Fibroblast of upper back skin (primary cell): ENCODE measurements at regions not wholly inside any gene's neighbourhood (a gene's known extent, or its start where the extent isn't known, plus 50 kb on each side); places are given as distances from the start of the nearest gene placed in this dataset.

Experiments
- DNase-seq: peaks from one replicate; pipeline ENCODE4 v3.0.0-alpha.2; 2013

DNA sequence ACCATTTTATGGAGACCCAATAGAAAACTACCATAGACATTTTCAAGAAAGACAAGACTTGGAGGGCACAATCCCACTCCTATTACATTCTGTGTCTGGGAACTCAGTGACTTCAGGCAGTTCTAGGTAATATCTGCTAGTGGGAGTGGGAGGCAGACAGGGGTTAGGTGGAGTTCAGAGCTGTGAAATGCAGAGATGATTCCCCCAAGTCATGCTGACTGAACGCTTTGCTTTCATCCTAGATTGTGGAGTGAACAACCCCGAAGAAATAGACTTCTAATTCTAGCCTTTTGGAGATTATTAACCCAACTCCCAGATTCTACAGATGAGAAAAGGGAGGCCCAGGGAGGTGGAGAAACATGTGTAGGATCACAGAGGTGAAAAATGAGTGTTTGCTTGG is 437.8 kb upstream of the CADM1 start:
- no peak for DNase-seq

GRCh38 chr11:115941481-115941993 is 437.3 kb upstream of the CADM1 start:
- peak; percentile 89 for DNase-seq

GRCh38 chr11:115941044-115941443 is 436.8 kb upstream of the CADM1 start:
- no peak for DNase-seq

DNA sequence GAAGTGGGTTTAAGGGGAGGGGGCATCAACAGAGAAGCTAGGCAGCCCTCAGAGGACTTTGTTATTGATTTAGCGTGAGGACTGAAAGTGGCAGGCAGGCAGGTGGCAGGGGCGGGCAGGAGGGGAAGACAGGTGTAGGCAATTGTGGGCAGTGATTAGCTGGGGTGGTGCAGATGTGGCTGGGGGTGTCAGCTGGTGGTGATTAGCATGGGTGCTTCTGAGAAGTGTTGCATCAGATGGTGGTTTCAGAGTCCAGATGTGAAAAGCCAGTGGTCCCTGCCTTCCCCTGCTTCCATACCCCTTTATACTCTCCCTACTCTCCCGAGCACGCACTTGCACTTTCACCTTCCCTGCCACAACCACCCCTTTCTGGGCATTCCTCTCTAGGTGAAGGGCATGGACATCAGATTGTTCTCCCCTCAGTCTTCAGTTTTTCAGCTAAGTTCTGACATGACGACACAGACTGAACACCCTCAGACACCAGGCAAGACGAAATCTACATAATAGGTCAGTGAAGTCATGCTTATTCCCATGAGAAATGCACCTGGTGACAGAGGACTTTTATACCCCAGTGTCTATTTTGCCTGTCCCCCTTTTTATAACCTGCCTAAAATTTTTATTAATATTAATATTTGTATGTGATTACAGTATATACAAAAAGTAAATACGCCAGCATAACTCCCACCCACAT is 435.7 kb upstream of the CADM1 start:
- no peak for DNase-seq

DNA sequence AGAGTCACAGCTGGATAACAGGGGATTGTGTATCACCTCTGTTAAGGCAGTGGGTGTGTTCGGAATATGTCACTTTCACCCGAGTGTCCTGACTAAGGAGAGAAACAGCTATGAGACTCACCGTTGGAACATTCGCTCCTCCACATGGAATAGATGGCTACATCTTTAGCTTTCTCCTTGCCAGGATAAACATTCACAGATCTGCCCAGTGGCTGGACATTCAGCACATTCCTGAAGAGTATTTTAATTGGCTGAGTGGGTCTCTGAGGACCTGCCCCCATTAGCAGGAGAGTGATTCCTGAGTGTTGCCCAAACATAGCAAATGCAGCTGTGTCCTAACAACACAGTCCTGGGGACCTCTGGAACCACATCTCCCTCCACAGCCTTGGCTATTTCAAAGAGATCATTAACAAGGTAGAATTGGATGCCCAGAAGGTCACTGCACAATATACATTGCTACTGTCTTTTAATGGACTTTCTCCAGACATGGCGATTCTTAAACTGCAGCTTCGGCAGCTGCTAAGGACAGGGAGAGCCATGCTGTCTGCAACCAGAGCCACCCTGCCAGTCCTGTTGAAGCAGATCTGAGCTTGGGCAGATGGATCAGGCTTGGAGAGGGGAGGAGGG is 435.0 kb upstream of the CADM1 start:
- DNase-seq = peak; percentile 29

DNA sequence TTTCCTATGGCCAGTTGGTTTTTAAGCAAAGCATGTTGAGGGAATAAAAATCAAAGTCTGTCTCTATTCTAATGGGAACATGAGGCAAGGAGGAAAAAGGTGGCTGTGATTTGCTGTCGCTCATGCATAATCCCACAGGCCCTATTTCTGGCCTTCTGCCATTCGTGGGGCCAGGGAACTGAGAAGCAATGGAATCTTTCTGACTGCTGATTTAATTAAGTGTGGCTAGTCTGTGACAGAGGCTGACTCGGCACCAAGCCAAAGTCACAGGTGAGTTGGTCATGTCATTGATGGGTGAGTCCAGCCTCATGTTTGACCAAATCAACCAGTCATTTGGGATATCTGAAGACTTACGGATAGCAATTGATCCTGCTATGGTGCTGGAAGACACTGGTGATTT is 429.3 kb upstream of the CADM1 start:
- no peak for DNase-seq

DNA sequence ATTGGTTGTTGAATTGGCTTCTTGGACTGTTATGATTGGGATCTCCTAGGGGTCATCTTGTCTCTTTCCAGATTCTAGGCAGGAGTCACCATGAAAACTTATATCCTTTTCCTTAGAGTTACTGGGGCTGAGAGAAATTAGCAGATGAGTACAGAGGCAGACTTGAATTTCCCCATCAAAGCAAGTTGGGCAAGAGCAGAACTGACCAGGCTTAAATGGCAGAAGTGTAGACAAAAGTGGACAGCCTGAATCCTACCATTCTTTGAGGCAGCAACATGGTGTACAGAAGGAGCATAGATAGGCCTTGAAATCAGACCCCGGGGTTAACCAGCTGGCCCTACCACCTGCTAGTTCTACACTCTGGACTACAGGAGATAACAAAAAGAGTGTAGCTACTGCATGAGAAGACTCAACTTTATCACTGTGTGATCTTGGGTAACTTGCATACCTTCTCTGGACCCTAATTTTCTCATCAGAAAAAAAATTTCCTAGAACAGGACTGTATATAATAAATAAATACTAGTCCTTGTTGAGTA is 427.4 kb upstream of the CADM1 start:
- no peak for DNase-seq

GRCh38 chr11:115930886-115931547 is 426.8 kb upstream of the CADM1 start:
- no peak for DNase-seq

GRCh38 chr11:115930291-115930690 is 426.1 kb upstream of the CADM1 start:
- DNase-seq = no peak

DNA sequence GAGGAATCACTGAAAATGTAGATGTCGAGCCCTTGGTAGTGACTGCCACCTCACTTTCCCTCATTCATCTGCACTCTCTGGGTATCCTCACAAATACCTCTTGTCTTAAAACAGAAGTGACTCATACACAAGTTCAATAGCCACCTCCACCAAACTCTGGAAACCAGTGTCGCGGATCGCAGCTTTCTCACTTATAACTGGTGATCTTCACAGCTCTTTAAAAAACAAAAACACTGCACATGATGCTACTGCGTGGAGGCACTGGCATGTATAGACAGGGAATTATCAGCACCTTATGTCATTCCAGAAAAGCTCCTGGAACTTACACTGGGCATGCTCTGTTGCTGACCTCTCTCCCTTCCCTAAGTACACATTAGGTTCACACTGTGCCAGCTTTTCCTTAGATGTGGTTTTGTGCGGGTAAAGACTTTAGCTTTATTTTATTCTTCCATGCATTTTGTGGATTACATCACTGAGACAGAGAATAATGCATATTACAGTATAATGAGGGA is 425.5 kb upstream of the CADM1 start:
- DNase-seq = no peak

GRCh38 chr11:115928811-115929210 is 424.6 kb upstream of the CADM1 start:
- DNase-seq = no peak

- DNase-seq = no peak
Observed at GRCh38 chr11:115927823-115928329, 423.7 kb upstream of the CADM1 start.

- DNase-seq = no peak
Observed at GRCh38 chr11:115926601-115927000, 422.4 kb upstream of the CADM1 start.

DNA sequence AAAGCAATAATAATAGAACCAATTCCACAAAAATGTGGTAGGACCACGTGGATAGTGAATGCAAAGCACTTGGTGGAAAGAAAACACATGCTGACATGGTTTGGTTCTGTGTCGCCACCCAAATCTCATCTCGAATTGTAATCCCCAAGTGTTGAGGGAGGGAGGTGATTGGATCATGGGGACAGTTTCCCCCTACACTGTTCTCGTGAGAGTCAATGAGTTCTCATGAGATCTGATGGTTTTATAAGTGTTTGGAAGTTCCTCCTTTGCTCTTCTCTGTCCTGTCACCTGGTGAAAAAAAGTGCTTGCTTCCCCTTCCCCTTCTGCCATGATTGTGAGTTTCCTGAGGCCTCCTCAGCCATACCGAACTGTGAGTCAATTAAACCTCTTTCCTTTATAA is 421.9 kb upstream of the CADM1 start:
- DNase-seq = no peak

GRCh38 chr11:115925568-115926090 is 421.4 kb upstream of the CADM1 start:
- DNase-seq = no peak

DNA sequence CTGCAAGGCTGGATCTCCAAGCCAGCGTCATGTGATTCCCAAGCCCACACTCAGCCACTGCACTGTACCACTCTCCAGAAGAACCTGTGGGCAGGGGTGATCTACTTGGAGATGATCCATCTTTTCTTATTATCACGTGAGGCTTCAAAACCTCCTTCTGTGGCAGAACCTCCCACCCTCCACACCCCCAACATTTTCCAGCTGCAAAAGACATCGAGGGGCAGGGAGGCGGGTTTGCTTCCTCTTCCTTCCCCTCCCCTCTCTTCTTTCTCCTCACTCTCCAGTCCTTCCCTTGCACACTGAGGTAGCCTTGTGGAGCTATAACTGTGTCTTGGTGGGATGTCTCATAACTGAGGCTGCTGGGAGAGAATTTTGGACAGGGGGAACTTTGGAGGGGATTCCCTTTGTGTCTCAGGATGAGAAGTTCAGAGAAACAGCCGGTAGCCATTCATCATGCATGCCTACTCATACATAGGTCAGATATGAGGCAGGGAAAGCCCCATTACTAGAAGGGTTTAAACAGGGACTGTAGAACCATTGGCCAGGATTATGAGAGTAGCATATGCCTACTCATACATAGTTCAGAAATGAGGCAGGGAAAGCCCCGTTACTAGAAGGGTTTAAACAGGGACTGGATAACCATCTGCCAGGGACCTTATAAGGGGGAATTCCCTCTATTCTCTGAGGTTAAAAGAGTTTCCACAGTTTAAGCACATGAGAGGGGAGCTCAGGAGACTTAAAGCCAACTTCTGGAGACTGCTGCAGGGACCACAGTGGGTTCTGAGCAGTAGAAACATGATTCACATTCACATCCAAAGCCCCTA is 420.7 kb upstream of the CADM1 start:
- peak; percentile 42 for DNase-seq

- DNase-seq = no peak
Observed at GRCh38 chr11:115922876-115923275, 418.7 kb upstream of the CADM1 start.

DNA sequence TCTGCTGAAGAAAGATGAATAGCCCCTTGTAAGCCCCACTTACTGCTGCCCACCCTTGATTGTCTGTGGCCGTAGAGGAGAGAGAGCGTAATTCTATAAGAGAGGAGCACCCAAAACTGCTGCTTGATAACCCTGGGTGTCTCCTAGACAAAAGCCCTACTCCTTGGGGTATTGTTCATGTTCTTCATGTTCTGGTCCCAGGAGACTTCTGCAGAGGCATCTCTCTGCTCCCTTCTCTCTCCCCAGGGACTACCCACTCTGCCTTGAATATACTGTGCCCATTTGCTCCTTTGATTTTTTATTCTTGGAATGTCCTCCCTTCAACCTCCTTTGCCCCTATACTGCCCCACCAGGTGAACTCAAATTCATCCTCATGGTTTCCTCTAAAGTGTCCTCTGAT is 417.8 kb upstream of the CADM1 start:
- DNase-seq = no peak

GRCh38 chr11:115921540-115921939 is 417.3 kb upstream of the CADM1 start:
- DNase-seq = no peak

GRCh38 chr11:115920841-115921480 is 416.7 kb upstream of the CADM1 start:
- no peak for DNase-seq

- peak; percentile 28 for DNase-seq
Observed at GRCh38 chr11:115920092-115920461, 415.9 kb upstream of the CADM1 start.
